IPS-20b (cell line): ENCODE measurements at regions not wholly inside any gene's neighbourhood (a gene's known extent, or its start where the extent isn't known, plus 50 kb on each side); places are given as distances from the start of the nearest gene placed in this dataset.

Experiments used
- H3K27ac ChIP-seq: one replicate; pipeline ENCODE4 v1.5.1; 2013; ENCODE audit warnings: low read length
- H3K27me3 ChIP-seq: 2 replicates; pipeline ENCODE4 v1.6.1; 2013; ENCODE audit warnings: mild to moderate bottlenecking, low read length, inconsistent platforms; ENCODE audit not compliant: insufficient read depth
- H3K36me3 ChIP-seq: 2 replicates; pipeline ENCODE4 v1.6.1; 2013; ENCODE audit warnings: low read depth, mild to moderate bottlenecking, inconsistent platforms, low read length, moderate library complexity; ENCODE audit not compliant: insufficient read depth
- H3K4me1 ChIP-seq: 2 replicates; pipeline ENCODE4 v1.6.1; 2013; ENCODE audit warnings: mild to moderate bottlenecking, control low read depth, inconsistent platforms, low read length, moderate library complexity; ENCODE audit not compliant: insufficient read depth
- H3K4me3 ChIP-seq: 2 replicates; pipeline ENCODE4 v1.5.1; 2013; ENCODE audit warnings: mild to moderate bottlenecking, low read length, inconsistent platforms
- H3K9ac ChIP-seq: 2 replicates; pipeline ENCODE4 v1.6.1; 2013; ENCODE audit warnings: low read depth, mild to moderate bottlenecking, inconsistent platforms, low read length, moderate library complexity
- H3K9me3 ChIP-seq: 2 replicates; pipeline ENCODE4 v1.6.1; 2013; ENCODE audit warnings: mild to moderate bottlenecking, low read depth, low read length, inconsistent platforms; ENCODE audit not compliant: insufficient read depth

- no peaks in the 10 kb centered on the region for H3K36me3 ChIP-seq
- no peaks in the 10 kb centered on the region for H3K27me3 ChIP-seq
- H3K9ac ChIP-seq: no peak overlapping the region
- H3K27ac ChIP-seq: no peak overlapping the region
- no peak overlapping the region for H3K4me3 ChIP-seq
- H3K4me1 ChIP-seq: no peaks in the 10 kb centered on the region
- H3K9me3 ChIP-seq: no peaks in the 10 kb centered on the region
Observed at GRCh38 chr18:70673831-70674230, 385.0 kb downstream of the SOCS6 start.

GRCh38 chr18:70672581-70672980, 383.7 kb downstream of the SOCS6 start:
- Histone ChIP-seq H3K4me1 (no peaks in the 10 kb centered on the region), H3K4me3 (no peak overlapping the region), H3K27ac (no peak overlapping the region), H3K36me3 (no peaks in the 10 kb centered on the region), H3K27me3 (no peaks in the 10 kb centered on the region), H3K9me3 (no peaks in the 10 kb centered on the region), H3K9ac (no peak overlapping the region)

GRCh38 chr18:70671889-70672565, 383.2 kb downstream of the SOCS6 start:
- no peaks in the 10 kb centered on the region for H3K27me3 ChIP-seq
- H3K4me1 ChIP-seq: no peaks in the 10 kb centered on the region
- no peaks in the 10 kb centered on the region for H3K36me3 ChIP-seq
- H3K4me3 ChIP-seq: no peak overlapping the region
- no peak overlapping the region for H3K27ac ChIP-seq
- H3K9ac ChIP-seq: no peak overlapping the region
- no peaks in the 10 kb centered on the region for H3K9me3 ChIP-seq

GRCh38 chr18:70666936-70667335, 378.1 kb downstream of the SOCS6 start:
- H3K4me3 ChIP-seq: no peak overlapping the region
- H3K4me1 ChIP-seq: no peaks in the 10 kb centered on the region
- H3K27ac ChIP-seq: no peak overlapping the region
- no peak overlapping the region for H3K9ac ChIP-seq
- no peaks in the 10 kb centered on the region for H3K9me3 ChIP-seq
- H3K36me3 ChIP-seq: no peaks in the 10 kb centered on the region
- no peaks in the 10 kb centered on the region for H3K27me3 ChIP-seq

- H3K9me3 ChIP-seq: no peaks in the 10 kb centered on the region
- no peaks in the 10 kb centered on the region for H3K27me3 ChIP-seq
- H3K4me3 ChIP-seq: no peak overlapping the region
- no peak overlapping the region for H3K9ac ChIP-seq
- H3K27ac ChIP-seq: no peak overlapping the region
- H3K4me1 ChIP-seq: no peaks in the 10 kb centered on the region
- H3K36me3 ChIP-seq: no peaks in the 10 kb centered on the region
Observed at GRCh38 chr18:70663141-70663540, 374.3 kb downstream of the SOCS6 start.

GRCh38 chr18:70662588-70662987, 373.7 kb downstream of the SOCS6 start:
- Histone ChIP-seq H3K4me1 (no peaks in the 10 kb centered on the region), H3K27ac (no peak overlapping the region), H3K4me3 (no peak overlapping the region), H3K27me3 (no peaks in the 10 kb centered on the region), H3K9me3 (no peaks in the 10 kb centered on the region), H3K36me3 (no peaks in the 10 kb centered on the region), H3K9ac (no peak overlapping the region)

GRCh38 chr18:70659036-70659925, 370.4 kb downstream of the SOCS6 start:
- Histone ChIP-seq H3K9me3 (no peaks in the 10 kb centered on the region), H3K9ac (no peak overlapping the region), H3K4me3 (no peak overlapping the region), H3K27me3 (no peaks in the 10 kb centered on the region), H3K36me3 (no peaks in the 10 kb centered on the region), H3K27ac (no peak overlapping the region), H3K4me1 (no peaks in the 10 kb centered on the region)

GRCh38 chr18:70653671-70654070, 364.8 kb downstream of the SOCS6 start:
- no peaks in the 10 kb centered on the region for H3K9me3 ChIP-seq
- H3K27me3 ChIP-seq: no peaks in the 10 kb centered on the region
- no peaks in the 10 kb centered on the region for H3K36me3 ChIP-seq
- no peak overlapping the region for H3K4me3 ChIP-seq
- no peak overlapping the region for H3K9ac ChIP-seq
- no peak overlapping the region for H3K27ac ChIP-seq
- H3K4me1 ChIP-seq: no peaks in the 10 kb centered on the region

- no peaks in the 10 kb centered on the region for H3K36me3 ChIP-seq
- no peaks in the 10 kb centered on the region for H3K9me3 ChIP-seq
- no peak overlapping the region for H3K9ac ChIP-seq
- no peaks in the 10 kb centered on the region for H3K27me3 ChIP-seq
- H3K4me1 ChIP-seq: no peaks in the 10 kb centered on the region
- H3K27ac ChIP-seq: no peak overlapping the region
- no peak overlapping the region for H3K4me3 ChIP-seq
Observed at GRCh38 chr18:70650878-70651277, 362.0 kb downstream of the SOCS6 start.

- Histone ChIP-seq H3K9me3 (no peaks in the 10 kb centered on the region), H3K4me1 (no peaks in the 10 kb centered on the region), H3K4me3 (no peak overlapping the region), H3K9ac (no peak overlapping the region), H3K27me3 (no peaks in the 10 kb centered on the region), H3K27ac (no peak overlapping the region), H3K36me3 (no peaks in the 10 kb centered on the region)
Observed at GRCh38 chr18:70649683-70650082, 360.8 kb downstream of the SOCS6 start.

GRCh38 chr18:70645971-70646370, 357.1 kb downstream of the SOCS6 start:
- Histone ChIP-seq H3K27me3 (no peaks in the 10 kb centered on the region), H3K4me3 (no peak overlapping the region), H3K9me3 (no peaks in the 10 kb centered on the region), H3K4me1 (peaks cover 7% of the 10 kb centered on the region; the same call in 1 of the 2 replicates), H3K9ac (no peak overlapping the region), H3K27ac (no peak overlapping the region), H3K36me3 (no peaks in the 10 kb centered on the region)

- Histone ChIP-seq H3K36me3 (no peaks in the 10 kb centered on the region), H3K4me1 (peaks cover 7% of the 10 kb centered on the region; the same call in 1 of the 2 replicates), H3K27me3 (no peaks in the 10 kb centered on the region), H3K9me3 (no peaks in the 10 kb centered on the region), H3K27ac (no peak overlapping the region), H3K9ac (no peak overlapping the region), H3K4me3 (no peak overlapping the region)
Observed at GRCh38 chr18:70643812-70644211, 355.0 kb downstream of the SOCS6 start.
